ENCODE measurements at regions not wholly inside any gene's neighbourhood (a gene's known extent, or its start where the extent isn't known, plus 50 kb on each side); places are given as distances from the start of the nearest gene placed in this dataset.

- no peak for DNase-seq (ENCODE audit: extremely low spot score)
- TF ChIP-seq ARNT (IDR thresholded peaks at IDR 0.05) (no peak), L3MBTL2 (conservative IDR thresholded peaks at IDR 0.05) (no peak), SP1 (IDR thresholded peaks at IDR 0.05) (no peak), TARDBP (IDR thresholded peaks at IDR 0.05) (no peak), FOXM1 (IDR thresholded peaks at IDR 0.05; ENCODE audit: borderline replicate concordance) (no peak), ZNF384 (IDR thresholded peaks at IDR 0.05) (no peak), FOXA1 (IDR thresholded peaks at IDR 0.05) (no peak), NFRKB (IDR thresholded peaks at IDR 0.05) (no peak), FOXK2 (IDR thresholded peaks at IDR 0.05) (no peak), HDGF (IDR thresholded peaks at IDR 0.05; ENCODE audit: borderline replicate concordance) (no peak), PKNOX1 (IDR thresholded peaks at IDR 0.05) (no peak), BHLHE40 (IDR thresholded peaks at IDR 0.05; ENCODE audit: borderline replicate concordance) (no peak), CTBP1 (IDR thresholded peaks at IDR 0.05; ENCODE audit: borderline replicate concordance) (no peak), SUZ12 (IDR thresholded peaks at IDR 0.05) (no peak), ELF4 (IDR thresholded peaks at IDR 0.05) (no peak)
- CTCF ChIA-PET, result no interaction called here
- POLR2A ChIA-PET, result no interaction called here
Observed at GRCh38 chr14:104505085-104506074, 74.2 kb upstream of the C14orf180 start.

- CTCF ChIA-PET, result no interaction called here
- POLR2A ChIA-PET, result no interaction called here
- TF ChIP-seq BHLHE40 (IDR thresholded peaks at IDR 0.05; ENCODE audit: borderline replicate concordance), result no peak
- TF ChIP-seq SP1 (IDR thresholded peaks at IDR 0.05), result no peak
- TF ChIP-seq CTBP1 (IDR thresholded peaks at IDR 0.05; ENCODE audit: borderline replicate concordance), result no peak
- no peak for TF ChIP-seq FOXM1 (IDR thresholded peaks at IDR 0.05; ENCODE audit: borderline replicate concordance)
- no peak for TF ChIP-seq TARDBP (IDR thresholded peaks at IDR 0.05)
- TF ChIP-seq HDGF (IDR thresholded peaks at IDR 0.05; ENCODE audit: borderline replicate concordance), result no peak
- TF ChIP-seq PKNOX1 (IDR thresholded peaks at IDR 0.05), result no peak
- no peak for TF ChIP-seq NFRKB (IDR thresholded peaks at IDR 0.05)
- no peak for TF ChIP-seq SUZ12 (IDR thresholded peaks at IDR 0.05)
Observed at GRCh38 chr14:104506461-104507253, 72.9 kb upstream of the C14orf180 start.

GRCh38 chr14:104507443-104507842, 72.1 kb upstream of the C14orf180 start:
- POLR2A ChIA-PET, result no interaction called here
- no peak for DNase-seq (ENCODE audit: extremely low spot score)
- CTCF ChIA-PET, result no interaction called here
- TF ChIP-seq FOXM1 (IDR thresholded peaks at IDR 0.05; ENCODE audit: borderline replicate concordance), result no peak
- no peak for TF ChIP-seq HDGF (IDR thresholded peaks at IDR 0.05; ENCODE audit: borderline replicate concordance)
- TF ChIP-seq ARNT (IDR thresholded peaks at IDR 0.05), result no peak
- no peak for TF ChIP-seq LEF1 (IDR thresholded peaks at IDR 0.05; ENCODE audit: borderline replicate concordance)
- no peak for TF ChIP-seq SUZ12 (IDR thresholded peaks at IDR 0.05)
- TF ChIP-seq ELF4 (IDR thresholded peaks at IDR 0.05), result no peak
- TF ChIP-seq CTBP1 (IDR thresholded peaks at IDR 0.05; ENCODE audit: borderline replicate concordance), result no peak
- no peak for TF ChIP-seq L3MBTL2 (conservative IDR thresholded peaks at IDR 0.05)
- TF ChIP-seq BHLHE40 (IDR thresholded peaks at IDR 0.05; ENCODE audit: borderline replicate concordance), result no peak
- TF ChIP-seq ZNF384 (IDR thresholded peaks at IDR 0.05), result no peak
- no peak for TF ChIP-seq NFRKB (IDR thresholded peaks at IDR 0.05)
- no peak for TF ChIP-seq TARDBP (IDR thresholded peaks at IDR 0.05)
- TF ChIP-seq SP1 (IDR thresholded peaks at IDR 0.05), result no peak
- TF ChIP-seq FOXK2 (IDR thresholded peaks at IDR 0.05), result no peak
- TF ChIP-seq FOXA1 (IDR thresholded peaks at IDR 0.05), result no peak
- no peak for TF ChIP-seq PKNOX1 (IDR thresholded peaks at IDR 0.05)

More at GRCh38 chr14:104506461-104507253, 72.9 kb upstream of the C14orf180 start:
- no peak for DNase-seq (ENCODE audit: extremely low spot score)

- TF ChIP-seq CTBP1 (IDR thresholded peaks at IDR 0.05; ENCODE audit: borderline replicate concordance) (no peak), ELF4 (IDR thresholded peaks at IDR 0.05) (no peak), BHLHE40 (IDR thresholded peaks at IDR 0.05; ENCODE audit: borderline replicate concordance) (no peak), LEF1 (IDR thresholded peaks at IDR 0.05; ENCODE audit: borderline replicate concordance) (no peak), FOXM1 (IDR thresholded peaks at IDR 0.05; ENCODE audit: borderline replicate concordance) (no peak), FOXK2 (IDR thresholded peaks at IDR 0.05) (no peak), ARNT (IDR thresholded peaks at IDR 0.05) (no peak), HDGF (IDR thresholded peaks at IDR 0.05; ENCODE audit: borderline replicate concordance) (no peak), SP1 (IDR thresholded peaks at IDR 0.05) (no peak), NFRKB (IDR thresholded peaks at IDR 0.05) (no peak), PKNOX1 (IDR thresholded peaks at IDR 0.05) (no peak), L3MBTL2 (conservative IDR thresholded peaks at IDR 0.05) (no peak), FOXA1 (IDR thresholded peaks at IDR 0.05) (no peak), SUZ12 (IDR thresholded peaks at IDR 0.05) (no peak), ZNF384 (IDR thresholded peaks at IDR 0.05) (no peak), TARDBP (IDR thresholded peaks at IDR 0.05) (no peak)
- CTCF ChIA-PET, result interaction anchor here (0.7 kb wide), 1 partner anchor 432 kb away, joined by 6 read pairs; no protein-coding TSS in a partner anchor
- POLR2A ChIA-PET, result no interaction called here
- no peak for DNase-seq (ENCODE audit: extremely low spot score)
Observed at GRCh38 chr14:104509673-104510072, 69.9 kb upstream of the C14orf180 start.

Data from HEK293T (cell line).